GM12875 (cell line): ENCODE measurements at regions not wholly inside any gene's neighbourhood (a gene's known extent, or its start where the extent isn't known, plus 50 kb on each side); places are given as distances from the start of the nearest gene placed in this dataset.
"Not testable (repeated sequence)": the region's sequence is repeated elsewhere in the genome, so short reads cannot be mapped to it uniquely, and the experiment has no call there.

Source experiments
- H3K4me3 ChIP-seq: one replicate; pipeline ENCODE4 v1.5.1; 2011; ENCODE audit warnings: low read depth, low read length, control low read depth
- CTCF ChIP-seq: IDR thresholded peaks from 2 replicates; pipeline ENCODE4 v1.5.1; 2011; ENCODE audit warnings: low read depth, mild to moderate bottlenecking, control low read depth, inconsistent platforms, low read length, moderate library complexity, borderline replicate concordance; ENCODE audit not compliant: insufficient read depth

GRCh38 chr10:52573347-52573746 lies 199.2 kb downstream of the MBL2 start:
- H3K4me3 ChIP-seq: no peak overlapping the region
- TF ChIP-seq CTCF: no peak

- no peak for TF ChIP-seq CTCF
- no peak overlapping the region for H3K4me3 ChIP-seq
Measured at GRCh38 chr10:52574697-52575096, 197.9 kb downstream of the MBL2 start.

- TF ChIP-seq CTCF: no peak
- no peak overlapping the region for H3K4me3 ChIP-seq
Measured at GRCh38 chr10:52577047-52577446, 195.5 kb downstream of the MBL2 start.

- H3K4me3 ChIP-seq: no peak overlapping the region
- TF ChIP-seq CTCF: no peak
Measured at GRCh38 chr10:52578871-52579405, 193.6 kb downstream of the MBL2 start.

GRCh38 chr10:52581636-52582035 lies 190.9 kb downstream of the MBL2 start:
- not testable (repeated sequence) for H3K4me3 ChIP-seq

GRCh38 chr10:52583336-52583735 lies 189.2 kb downstream of the MBL2 start:
- no peak for TF ChIP-seq CTCF
- H3K4me3 ChIP-seq: no peak overlapping the region

GRCh38 chr10:52586710-52587109 lies 185.9 kb downstream of the MBL2 start:
- no peak for TF ChIP-seq CTCF
- no peak overlapping the region for H3K4me3 ChIP-seq

GRCh38 chr10:52597189-52597863 lies 175.3 kb downstream of the MBL2 start:
- H3K4me3 ChIP-seq: no peak overlapping the region
- no peak for TF ChIP-seq CTCF
